ENCODE measurements at regions not wholly inside any gene's neighbourhood (a gene's known extent, or its start where the extent isn't known, plus 50 kb on each side); places are given as distances from the start of the nearest gene placed in this dataset.

- no peak for DNase-seq
Observed at GRCh38 chr11:112829971-112830654, 131.1 kb upstream of the NCAM1 start.

- DNase-seq: no peak
Observed at GRCh38 chr11:112831041-112831440, 130.2 kb upstream of the NCAM1 start.

GRCh38 chr11:112831969-112832766, 129.1 kb upstream of the NCAM1 start:
- DNase-seq: no peak

- no peak for DNase-seq
Observed at GRCh38 chr11:112834277-112834755, 126.9 kb upstream of the NCAM1 start.

- no peak for DNase-seq
Observed at GRCh38 chr11:112835591-112836255, 125.5 kb upstream of the NCAM1 start.

- DNase-seq: no peak
Observed at GRCh38 chr11:112836256-112836602, 125.0 kb upstream of the NCAM1 start.

- DNase-seq: no peak
Observed at GRCh38 chr11:112837162-112837826, 123.9 kb upstream of the NCAM1 start.

GRCh38 chr11:112839051-112839450, 122.2 kb upstream of the NCAM1 start:
- DNase-seq: no peak

GRCh38 chr11:112841729-112842128, 119.5 kb upstream of the NCAM1 start:
- no peak for DNase-seq

GRCh38 chr11:112842151-112842550, 119.1 kb upstream of the NCAM1 start:
- DNase-seq: no peak

- no peak for DNase-seq
Observed at GRCh38 chr11:112844517-112844916, 116.7 kb upstream of the NCAM1 start.

- no peak for DNase-seq
Observed at GRCh38 chr11:112847568-112847967, 113.7 kb upstream of the NCAM1 start.

GRCh38 chr11:112852143-112852866, 108.9 kb upstream of the NCAM1 start:
- DNase-seq: no peak

- no peak for DNase-seq
Observed at GRCh38 chr11:112856133-112856532, 105.1 kb upstream of the NCAM1 start.

GRCh38 chr11:112856591-112856990, 104.6 kb upstream of the NCAM1 start:
- no peak for DNase-seq

GRCh38 chr11:112858289-112859023, 102.8 kb upstream of the NCAM1 start:
- no peak for DNase-seq

GRCh38 chr11:112859787-112860186, 101.4 kb upstream of the NCAM1 start:
- DNase-seq: no peak

GRCh38 chr11:112861356-112861755, 99.9 kb upstream of the NCAM1 start:
- DNase-seq: no peak

GRCh38 chr11:112863305-112863704, 97.9 kb upstream of the NCAM1 start:
- DNase-seq: no peak

- DNase-seq: no peak
Observed at GRCh38 chr11:112864672-112865071, 96.5 kb upstream of the NCAM1 start.

GRCh38 chr11:112871909-112872500, 89.2 kb upstream of the NCAM1 start:
- DNase-seq: no peak
